GM12878 (cell line): ENCODE measurements at regions not wholly inside any gene's neighbourhood (a gene's known extent, or its start where the extent isn't known, plus 50 kb on each side); places are given as distances from the start of the nearest gene placed in this dataset.

Experiments used
- ATAC-seq: fragments of 200-7000 bp; cut with Tn5 transposase; 3 replicates; pipeline ENCODE4 v1.9.1; 2020; ENCODE audit warnings: mild to moderate bottlenecking, moderate library complexity
- BruUV-seq: library from RNA; stranded (reverse); fragments of 400-500 nt; replicated peaks from 2 replicates; lab custom pipeline; 2021; lab: Mats Ljungman, UMichigan
- CTCF ChIA-PET: fragments of 300-600 bp; sonication (Branson Sonifier 250); formaldehyde crosslinking; extraction: SDS; loops from one replicate; lab custom pipeline; 2021; ENCODE audit warnings: inconsistent platforms; lab: Yijun Ruan, JAX
- POLR2A ChIA-PET: fragments of 350-600 bp; formaldehyde crosslinking; extraction: SDS; loops from one replicate; lab custom pipeline; 2021; ENCODE audit warnings: inconsistent platforms; lab: Charles Lee
- RAD21 ChIA-PET: fragments of 300-600 bp; sonication (Branson Sonifier 250); formaldehyde crosslinking; loops from one replicate; lab custom pipeline; 2023; ENCODE audit warnings: antibody characterized with exemption; ENCODE audit not compliant: unreplicated experiment; lab: Charles Lee
- SMC1A ChIA-PET: fragments of 300-600 bp; sonication (Branson Sonifier 250); formaldehyde crosslinking; loops from one replicate; lab custom pipeline; 2023; ENCODE audit not compliant: unreplicated experiment, uncharacterized antibody; lab: Charles Lee
- DNase-seq: peaks from one replicate; pipeline ENCODE4 v3.0.0-alpha.2; 2011; ENCODE audit warnings: low read depth, low spot score
- FAIRE-seq: peaks from 3 replicates; lab custom pipeline; 2011; peaks lifted over from hg19 to GRCh38; lab: Jason Lieb, UNC
- H2AFZ ChIP-seq: 2 replicates; pipeline ENCODE4 v1.6.0; 2011; ENCODE audit warnings: low read depth, low read length, control low read depth; ENCODE audit not compliant: control insufficient read depth
- H3K27ac ChIP-seq: 2 replicates; pipeline ENCODE4 v1.5.1; 2011; ENCODE audit warnings: control low read depth; ENCODE audit not compliant: control insufficient read depth, insufficient read depth
- H3K27me3 ChIP-seq, 2 experiments: replicated peaks in 1 of 2; 2 replicates each; pipeline versions ENCODE4 v1.6.0 to v1.6.1; 2011; ENCODE audit warnings: low read length in 1 of 2; ENCODE audit not compliant: control insufficient read depth in 2 of 2, insufficient read depth in 2 of 2
- H3K36me3 ChIP-seq, 2 experiments: 2 replicates each; pipeline ENCODE4 v1.5.1; 2011; ENCODE audit warnings: low read length in 1 of 2; ENCODE audit not compliant: control insufficient read depth in 2 of 2, insufficient read depth in 2 of 2
- H3K4me1 ChIP-seq: 2 replicates; pipeline ENCODE4 v1.6.1; 2011; ENCODE audit warnings: mild to moderate bottlenecking, low read length, moderate library complexity, mixed read lengths; ENCODE audit not compliant: control insufficient read depth, insufficient read depth
- H3K4me2 ChIP-seq: 2 replicates; pipeline ENCODE4 v1.6.0; 2011; ENCODE audit warnings: control low read depth; ENCODE audit not compliant: control insufficient read depth, insufficient read depth
- H3K4me3 ChIP-seq: fragments of 200-600 bp; sonication (generic); 2 replicates; pipeline ENCODE4 v1.5.1; 2016
- H3K79me2 ChIP-seq: 2 replicates; pipeline ENCODE4 v1.6.0; 2011; ENCODE audit warnings: low read length; ENCODE audit not compliant: control insufficient read depth, insufficient read depth
- H3K9ac ChIP-seq: 2 replicates; pipeline ENCODE4 v1.8.0; 2011; ENCODE audit warnings: low read length, control low read depth, mixed read lengths; ENCODE audit not compliant: control insufficient read depth, insufficient read depth
- H3K9me3 ChIP-seq: replicated peaks from 3 replicates; pipeline ENCODE4 v1.5.1; 2011; ENCODE audit warnings: mild to moderate bottlenecking, low read length; ENCODE audit not compliant: control insufficient read depth, insufficient read depth
- H4K20me1 ChIP-seq: 2 replicates; pipeline ENCODE4 v1.6.0; 2011; ENCODE audit not compliant: control insufficient read depth, insufficient read depth
- ATF7 ChIP-seq: fragments of 450-650 bp; IDR thresholded peaks from 2 replicates; pipeline ENCODE4 v1.6.1; 2016; ENCODE audit warnings: low read depth, mild to moderate bottlenecking
- CBX5 ChIP-seq: sonication (generic); IDR thresholded peaks from 2 replicates; pipeline ENCODE4 v1.6.1; 2016; ENCODE audit warnings: low read depth, moderate library complexity, mild to moderate bottlenecking, inconsistent platforms
- E4F1 ChIP-seq: fragments of 450-650 bp; IDR thresholded peaks from 2 replicates; pipeline ENCODE4 v1.6.1; 2018; ENCODE audit warnings: borderline replicate concordance, mild to moderate bottlenecking; ENCODE audit not compliant: partially characterized antibody
- POLR2AphosphoS5 ChIP-seq: IDR thresholded peaks from 2 replicates; pipeline ENCODE4 v1.6.1; 2011; ENCODE audit warnings: mild to moderate bottlenecking, low read length, inconsistent platforms
- SRF ChIP-seq, 2 experiments: IDR thresholded peaks; 2 replicates each; pipeline ENCODE4 v1.6.1; 2011; ENCODE audit warnings: low read depth in 2 of 2, low read length in 2 of 2, mild to moderate bottlenecking in 1 of 2, moderate library complexity in 1 of 2
- STAT3 ChIP-seq: IDR thresholded peaks from 2 replicates; pipeline ENCODE4 v1.6.1; 2011; ENCODE audit warnings: low read depth, low read length, improper control_type of control experiment
- WGBS: methylation state at CpG from one replicate; pipeline ENCODE4 v1.1.6; 2016; ENCODE audit warnings: low lambda C conversion rate; ENCODE audit not compliant: insufficient replicate concordance, insufficient coverage; ENCODE audit errors: missing lambda C conversion rate; 5-methylcytosine and 5-hydroxymethylcytosine counted together
- in situ Hi-C: fragments of 300-500 bp; cut with MboI; formaldehyde crosslinking; loops from 9 replicates; pipeline ENCODE4 v1.14.3; 2018; ENCODE audit warnings: mixed read lengths
- intact Hi-C: fragments of 100-400 bp; cut with micrococcal nuclease; formaldehyde crosslinking; loops from one replicate; pipeline ENCODE4 v1.14.2; 2022; ENCODE audit not compliant: unreplicated experiment
- TF ChIP-seq, protein P1 (sequence below): fragments of 450-650 bp; IDR thresholded peaks from 2 replicates; pipeline ENCODE4 v1.6.1; 2017; ENCODE audit warnings: low read depth, mild to moderate bottlenecking, moderate library complexity
- TF ChIP-seq, protein P2 (sequence below): fragments of 450-650 bp; IDR thresholded peaks from 2 replicates; pipeline ENCODE4 v1.6.1; 2018; ENCODE audit warnings: mild to moderate bottlenecking, low read depth, moderate library complexity; ENCODE audit not compliant: partially characterized antibody

DNA sequence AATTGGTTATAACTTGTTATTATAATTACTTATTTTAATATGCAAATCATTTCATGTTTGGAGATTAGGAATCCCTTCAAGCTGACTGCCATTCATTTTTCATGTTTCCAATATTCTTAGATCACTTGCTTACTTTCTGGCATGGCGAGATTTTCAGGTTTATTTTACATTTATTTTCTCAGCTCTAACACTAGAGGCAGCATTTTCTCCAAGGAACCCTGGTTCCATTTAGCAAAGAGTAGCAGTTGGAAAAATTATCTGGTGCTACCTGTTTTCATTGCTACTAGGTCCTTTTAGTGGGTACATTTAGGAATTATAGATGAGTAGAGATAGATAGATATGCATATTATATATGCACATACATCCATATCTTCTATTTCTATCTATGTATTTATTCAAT lies 90.9 kb upstream of the TRPC4 start (continued):
- no peak for TF ChIP-seq E4F1
- TF ChIP-seq, protein P1, sequence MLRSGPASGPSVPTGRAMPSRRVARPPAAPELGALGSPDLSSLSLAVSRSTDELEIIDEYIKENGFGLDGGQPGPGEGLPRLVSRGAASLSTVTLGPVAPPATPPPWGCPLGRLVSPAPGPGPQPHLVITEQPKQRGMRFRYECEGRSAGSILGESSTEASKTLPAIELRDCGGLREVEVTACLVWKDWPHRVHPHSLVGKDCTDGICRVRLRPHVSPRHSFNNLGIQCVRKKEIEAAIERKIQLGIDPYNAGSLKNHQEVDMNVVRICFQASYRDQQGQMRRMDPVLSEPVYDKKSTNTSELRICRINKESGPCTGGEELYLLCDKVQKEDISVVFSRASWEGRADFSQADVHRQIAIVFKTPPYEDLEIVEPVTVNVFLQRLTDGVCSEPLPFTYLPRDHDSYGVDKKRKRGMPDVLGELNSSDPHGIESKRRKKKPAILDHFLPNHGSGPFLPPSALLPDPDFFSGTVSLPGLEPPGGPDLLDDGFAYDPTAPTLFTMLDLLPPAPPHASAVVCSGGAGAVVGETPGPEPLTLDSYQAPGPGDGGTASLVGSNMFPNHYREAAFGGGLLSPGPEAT = no peak
- TF ChIP-seq, all 136 proteins: peak for 1

GRCh38 chr13:37959284-37959683 lies 89.7 kb upstream of the TRPC4 start:
- no peak for ATAC-seq
- in situ Hi-C loops = no loop called here
- TF ChIP-seq SRF (IDR thresholded peaks at IDR 0.05; ENCODE audit: low read depth in 2 of 2, low read length in 2 of 2) (no peak), CBX5 (no peak), POLR2AphosphoS5 (no peak), STAT3 (no peak), ATF7 (no peak)
- TF ChIP-seq, protein P2, sequence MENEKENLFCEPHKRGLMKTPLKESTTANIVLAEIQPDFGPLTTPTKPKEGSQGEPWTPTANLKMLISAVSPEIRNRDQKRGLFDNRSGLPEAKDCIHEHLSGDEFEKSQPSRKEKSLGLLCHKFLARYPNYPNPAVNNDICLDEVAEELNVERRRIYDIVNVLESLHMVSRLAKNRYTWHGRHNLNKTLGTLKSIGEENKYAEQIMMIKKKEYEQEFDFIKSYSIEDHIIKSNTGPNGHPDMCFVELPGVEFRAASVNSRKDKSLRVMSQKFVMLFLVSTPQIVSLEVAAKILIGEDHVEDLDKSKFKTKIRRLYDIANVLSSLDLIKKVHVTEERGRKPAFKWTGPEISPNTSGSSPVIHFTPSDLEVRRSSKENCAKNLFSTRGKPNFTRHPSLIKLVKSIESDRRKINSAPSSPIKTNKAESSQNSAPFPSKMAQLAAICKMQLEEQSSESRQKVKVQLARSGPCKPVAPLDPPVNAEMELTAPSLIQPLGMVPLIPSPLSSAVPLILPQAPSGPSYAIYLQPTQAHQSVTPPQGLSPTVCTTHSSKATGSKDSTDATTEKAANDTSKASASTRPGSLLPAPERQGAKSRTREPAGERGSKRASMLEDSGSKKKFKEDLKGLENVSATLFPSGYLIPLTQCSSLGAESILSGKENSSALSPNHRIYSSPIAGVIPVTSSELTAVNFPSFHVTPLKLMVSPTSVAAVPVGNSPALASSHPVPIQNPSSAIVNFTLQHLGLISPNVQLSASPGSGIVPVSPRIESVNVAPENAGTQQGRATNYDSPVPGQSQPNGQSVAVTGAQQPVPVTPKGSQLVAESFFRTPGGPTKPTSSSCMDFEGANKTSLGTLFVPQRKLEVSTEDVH = no peak
- Histone ChIP-seq H3K36me3 (no peaks in the 10 kb centered on the region), H3K4me2 (no peak overlapping the region), H2AFZ (no peak overlapping the region), H3K4me3 (no peak overlapping the region), H3K27ac (no peak overlapping the region), H3K27me3 (no peaks in the 10 kb centered on the region), H4K20me1 (no peaks in the 10 kb centered on the region), H3K4me1 (no peaks in the 10 kb centered on the region), H3K9me3 (no peaks in the 10 kb centered on the region), H3K9ac (no peak overlapping the region), H3K79me2 (no peaks in the 10 kb centered on the region)
- FAIRE-seq = no peak
- ChIA-PET SMC1A (no interaction called here), CTCF (no interaction called here), RAD21 (no interaction called here), POLR2A (interaction anchor here (0.6 kb wide), 1 partner anchor 236 kb away, joined by 3 read pairs; no protein-coding TSS in a partner anchor)
- no peak for DNase-seq
- BruUV-seq = no TSS peak
- 42% methylated on average over 5 of the region's 5 CpGs for WGBS
- intact Hi-C loops = no loop called here
